ENCODE measurements at regions not wholly inside any gene's neighbourhood (a gene's known extent, or its start where the extent isn't known, plus 50 kb on each side); places are given as distances from the start of the nearest gene placed in this dataset.

DNA sequence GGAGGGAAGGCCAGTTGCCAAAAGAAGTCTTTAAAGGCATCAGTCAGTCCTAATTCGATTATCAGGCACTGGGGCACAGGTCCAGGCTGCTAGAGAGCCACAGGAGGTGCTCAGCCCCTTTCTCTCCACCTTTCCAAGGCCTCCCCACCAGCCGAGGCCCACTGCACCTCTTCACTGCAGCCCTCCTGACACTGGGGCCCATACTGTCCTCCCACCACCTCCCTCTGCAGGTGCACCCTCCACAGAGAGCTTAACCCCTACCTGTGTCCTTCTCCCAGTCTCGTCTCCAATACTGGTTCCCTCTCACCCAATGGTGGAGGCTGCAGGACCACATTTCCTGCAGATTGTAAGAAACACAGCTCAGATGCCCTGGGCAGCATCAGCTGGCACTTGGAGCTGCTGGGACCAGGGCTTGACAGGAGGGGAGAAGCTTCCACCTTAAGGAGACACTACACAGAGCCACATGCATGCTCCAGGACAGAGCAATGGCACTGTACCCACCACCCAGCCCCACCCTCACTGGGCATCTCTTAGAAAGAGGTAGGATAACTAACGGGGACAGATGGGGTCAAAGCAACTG lies 81.6 kb upstream of the PRR20G start:
- H3K9ac ChIP-seq (ENCODE audit: low read length): no peak overlapping the region

DNA sequence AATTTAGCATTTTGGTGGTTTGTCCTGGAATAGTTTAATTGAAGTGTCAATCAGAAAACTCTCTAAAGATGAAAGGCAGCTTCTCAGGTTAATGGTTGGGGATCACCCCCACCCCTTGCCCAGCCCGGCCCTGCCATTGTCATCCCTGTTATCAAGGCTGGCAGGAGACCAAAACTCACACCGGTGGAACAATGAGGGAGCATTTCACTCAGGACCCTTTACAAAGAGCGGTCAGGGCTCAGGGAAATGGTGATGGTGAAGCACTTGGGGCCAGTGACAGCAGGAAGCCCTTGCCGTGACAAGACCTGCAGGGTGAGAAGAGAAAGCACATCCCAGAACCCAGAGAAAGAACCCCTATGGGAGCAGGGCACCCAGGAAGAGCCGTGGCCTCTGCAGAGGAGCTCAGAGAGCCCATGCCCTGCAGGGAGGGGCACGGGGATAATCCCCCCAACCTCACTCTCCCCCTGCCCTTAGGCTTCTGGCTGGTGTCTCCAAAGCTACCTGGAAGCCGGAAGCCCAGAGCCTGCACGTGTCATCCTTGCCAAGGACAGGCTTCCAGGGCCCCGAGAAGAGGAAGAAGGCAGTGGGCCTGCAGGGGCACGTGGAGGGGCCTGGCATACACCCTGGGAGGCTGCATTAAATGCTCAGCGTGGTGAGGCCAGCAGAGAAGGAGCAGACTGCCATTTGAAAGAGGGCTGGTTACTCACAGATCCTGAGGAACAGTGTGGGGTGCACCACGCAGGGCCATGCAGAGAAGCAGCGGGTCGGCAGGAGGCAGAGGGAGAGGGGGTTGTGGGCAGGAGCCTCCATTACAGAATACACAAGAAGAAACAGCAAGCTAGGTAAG lies 80.6 kb upstream of the PRR20G start:
- H4K20me1 ChIP-seq (ENCODE audit: control insufficient read depth, insufficient read depth, low read length, poor library complexity, severe bottlenecking): no peaks in the 10 kb centered on the region
- H3K4me2 ChIP-seq (replicated peaks; ENCODE audit: low read depth, low read length, poor library complexity, severe bottlenecking): no peak overlapping the region
- no peak for TF ChIP-seq EZH2 (IDR thresholded peaks at IDR 0.05; ENCODE audit: borderline replicate concordance, insufficient read depth, low read depth, low read length, poor library complexity, severe bottlenecking)
- TF ChIP-seq, protein P1, sequence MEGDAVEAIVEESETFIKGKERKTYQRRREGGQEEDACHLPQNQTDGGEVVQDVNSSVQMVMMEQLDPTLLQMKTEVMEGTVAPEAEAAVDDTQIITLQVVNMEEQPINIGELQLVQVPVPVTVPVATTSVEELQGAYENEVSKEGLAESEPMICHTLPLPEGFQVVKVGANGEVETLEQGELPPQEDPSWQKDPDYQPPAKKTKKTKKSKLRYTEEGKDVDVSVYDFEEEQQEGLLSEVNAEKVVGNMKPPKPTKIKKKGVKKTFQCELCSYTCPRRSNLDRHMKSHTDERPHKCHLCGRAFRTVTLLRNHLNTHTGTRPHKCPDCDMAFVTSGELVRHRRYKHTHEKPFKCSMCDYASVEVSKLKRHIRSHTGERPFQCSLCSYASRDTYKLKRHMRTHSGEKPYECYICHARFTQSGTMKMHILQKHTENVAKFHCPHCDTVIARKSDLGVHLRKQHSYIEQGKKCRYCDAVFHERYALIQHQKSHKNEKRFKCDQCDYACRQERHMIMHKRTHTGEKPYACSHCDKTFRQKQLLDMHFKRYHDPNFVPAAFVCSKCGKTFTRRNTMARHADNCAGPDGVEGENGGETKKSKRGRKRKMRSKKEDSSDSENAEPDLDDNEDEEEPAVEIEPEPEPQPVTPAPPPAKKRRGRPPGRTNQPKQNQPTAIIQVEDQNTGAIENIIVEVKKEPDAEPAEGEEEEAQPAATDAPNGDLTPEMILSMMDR (IDR thresholded peaks at IDR 0.05): no peak
- ATAC-seq (ENCODE audit: low read depth): no peak
- H3K4me1 ChIP-seq (ENCODE audit: control insufficient read depth in 2 of 2, insufficient read depth in 2 of 2, low read length in 2 of 2): no peaks in the 10 kb centered on the region
- H3K27me3 ChIP-seq (replicated peaks in 1 of 4; ENCODE audit: control extremely low read depth in 1 of 4, control insufficient read depth in 3 of 4, insufficient read depth in 4 of 4, low read length in 3 of 4): no peaks in the 10 kb centered on the region
- no peak overlapping the region for H3K9ac ChIP-seq (ENCODE audit: low read length)
- Mint-ChIP-seq H3K4me1 (no peaks in the 10 kb centered on the region), H3K27ac (no peak overlapping the region), H3K4me3 (no peak overlapping the region), H3K9me3 (ENCODE audit: insufficient read depth) (no peaks in the 10 kb centered on the region), H3K27me3 (peaks cover 38% of the 10 kb centered on the region)
- ChIA-PET POLR2A (no interaction called here), CTCF (no interaction called here)
- H3K9me3 ChIP-seq (ENCODE audit: control extremely low read depth in 1 of 3, control insufficient read depth in 2 of 3, insufficient read depth in 1 of 3, low read length in 2 of 3): no peaks in the 10 kb centered on the region
- no peaks in the 10 kb centered on the region for H3K36me3 ChIP-seq (replicated peaks in 1 of 2; ENCODE audit: control extremely low read depth in 1 of 2, control insufficient read depth in 1 of 2, extremely low read depth in 1 of 2, insufficient read depth in 2 of 2, low read length in 1 of 2)
- H3K27ac ChIP-seq (ENCODE audit: low read length in 2 of 2): no peak overlapping the region
- no peaks in the 10 kb centered on the region for H3K79me2 ChIP-seq (ENCODE audit: control insufficient read depth, insufficient read depth, low read length)
- intact Hi-C loops (cut with micrococcal nuclease): no loop called here
- H2AFZ ChIP-seq (ENCODE audit: insufficient read depth, low read depth, low read length, poor library complexity, severe bottlenecking): no peak overlapping the region
- no peak for DNase-seq
- 36% methylated on average over 10 of the region's 14 CpGs for WGBS (ENCODE audit: insufficient coverage)
- H3K4me3 ChIP-seq (ENCODE audit: control extremely low read depth in 1 of 5, extremely low read depth in 1 of 5, insufficient read depth in 1 of 5, low read depth in 2 of 5, low read length in 4 of 5): no peak overlapping the region

More for the DNA sequence above, 81.6 kb upstream of the PRR20G start:
- ChIA-PET POLR2A (no interaction called here), CTCF (no interaction called here)
- Histone ChIP-seq H3K4me2 (replicated peaks; ENCODE audit: low read depth, low read length, poor library complexity, severe bottlenecking) (no peak overlapping the region), H2AFZ (ENCODE audit: insufficient read depth, low read depth, low read length, poor library complexity, severe bottlenecking) (no peak overlapping the region), H3K4me1 (ENCODE audit: control insufficient read depth in 2 of 2, insufficient read depth in 2 of 2, low read length in 2 of 2) (no peaks in the 10 kb centered on the region), H3K4me3 (ENCODE audit: control extremely low read depth in 1 of 5, extremely low read depth in 1 of 5, insufficient read depth in 1 of 5, low read depth in 2 of 5, low read length in 4 of 5) (no peak overlapping the region), H3K79me2 (ENCODE audit: control insufficient read depth, insufficient read depth, low read length) (no peaks in the 10 kb centered on the region), H3K27ac (ENCODE audit: low read length in 2 of 2) (no peak overlapping the region), H3K9me3 (ENCODE audit: control extremely low read depth in 1 of 3, control insufficient read depth in 2 of 3, insufficient read depth in 1 of 3, low read length in 2 of 3) (peaks cover 0 to 3% (median 0%) of the 10 kb centered on the region in 3 donors), H3K36me3 (replicated peaks in 1 of 2; ENCODE audit: control extremely low read depth in 1 of 2, control insufficient read depth in 1 of 2, extremely low read depth in 1 of 2, insufficient read depth in 2 of 2, low read length in 1 of 2) (no peaks in the 10 kb centered on the region), H4K20me1 (ENCODE audit: control insufficient read depth, insufficient read depth, low read length, poor library complexity, severe bottlenecking) (no peaks in the 10 kb centered on the region), H3K27me3 (replicated peaks in 1 of 4; ENCODE audit: control extremely low read depth in 1 of 4, control insufficient read depth in 3 of 4, insufficient read depth in 4 of 4, low read length in 3 of 4) (no peaks in the 10 kb centered on the region)
- no peak for DNase-seq
- intact Hi-C loops (cut with micrococcal nuclease): no loop called here
- H3K4me1 Mint-ChIP-seq: no peaks in the 10 kb centered on the region
- no peak overlapping the region for H3K27ac Mint-ChIP-seq
- no peak for ATAC-seq (ENCODE audit: low read depth)
- H3K9me3 Mint-ChIP-seq (ENCODE audit: insufficient read depth): no peaks in the 10 kb centered on the region
- H3K27me3 Mint-ChIP-seq: peaks cover 33% of the 10 kb centered on the region
- H3K4me3 Mint-ChIP-seq: no peak overlapping the region
- TF ChIP-seq, protein P1 (IDR thresholded peaks at IDR 0.05): no peak
- no peak for TF ChIP-seq EZH2 (IDR thresholded peaks at IDR 0.05; ENCODE audit: borderline replicate concordance, insufficient read depth, low read depth, low read length, poor library complexity, severe bottlenecking)
- 61% methylated on average over 3 of the region's 4 CpGs for WGBS (ENCODE audit: insufficient coverage)
